GM10248 (cell line): ENCODE measurements at regions not wholly inside any gene's neighbourhood (a gene's known extent, or its start where the extent isn't known, plus 50 kb on each side); places are given as distances from the start of the nearest gene placed in this dataset.

Experiments used
- CTCF ChIA-PET: fragments of 300-600 bp; sonication (Branson Sonifier 250); formaldehyde crosslinking; extraction: SDS; loops from one replicate; lab custom pipeline; 2021; ENCODE audit warnings: antibody characterized with exemption; lab: Yijun Ruan, JAX
- POLR2A ChIA-PET: fragments of 350-650 bp; sonication (Branson Sonifier 250); formaldehyde crosslinking; extraction: SDS; loops from one replicate; lab custom pipeline; 2020; ENCODE audit warnings: antibody characterized with exemption; lab: Yijun Ruan, JAX
- DNase-seq: peaks from one replicate; pipeline ENCODE4 v3.0.0; 2012; ENCODE audit errors: extremely low spot score
- CTCF ChIP-seq: IDR thresholded peaks from 2 replicates; pipeline ENCODE4 v1.5.1; 2012; ENCODE audit warnings: mild to moderate bottlenecking, low read depth; ENCODE audit errors: extremely low read depth, missing control alignments, control extremely low read depth

- ChIA-PET POLR2A (no interaction called here), CTCF (interaction anchor here (0.8 to 2.4 kb wide), 17 partner anchors 8 to 970 kb away, joined by 3 to 22 read pairs (median 4); no protein-coding TSS in a partner anchor)
- TF ChIP-seq CTCF, result peak; percentile 70
- peak; percentile 15 for DNase-seq
Observed at GRCh38 chr7:119175911-119176627, 951.6 kb downstream of the ANKRD7 start.

GRCh38 chr7:119177863-119178262 lies 953.4 kb downstream of the ANKRD7 start:
- CTCF ChIA-PET, result interaction anchor here (0.9 to 2.4 kb wide), 5 partner anchors 9 to 809 kb away, joined by 3 to 22 read pairs (median 3); no protein-coding TSS in a partner anchor
- TF ChIP-seq CTCF, result no peak
- POLR2A ChIA-PET, result no interaction called here
- no peak for DNase-seq

GRCh38 chr7:119184124-119184788 lies 959.8 kb downstream of the ANKRD7 start:
- ChIA-PET POLR2A (no interaction called here), CTCF (interaction anchor here (1.2 to 5.4 kb wide), 2 partner anchors 8 to 14 kb away, joined by 4 to 19 read pairs; no protein-coding TSS in a partner anchor)
- TF ChIP-seq CTCF, result no peak
- DNase-seq, result no peak

- ChIA-PET POLR2A (no interaction called here), CTCF (interaction anchor here (1.1 to 3.5 kb wide), 7 partner anchors 9 to 843 kb away, joined by 3 to 19 read pairs (median 4); no protein-coding TSS in a partner anchor)
- TF ChIP-seq CTCF, result no peak
- no peak for DNase-seq
Observed at GRCh38 chr7:119196183-119196582, 971.7 kb downstream of the ANKRD7 start.

GRCh38 chr7:119197172-119197876 lies 972.8 kb downstream of the ANKRD7 start:
- TF ChIP-seq CTCF, result no peak
- CTCF ChIA-PET, result interaction anchor here (0.7 to 3.5 kb wide), 14 partner anchors 9 to 844 kb away, joined by 3 to 19 read pairs (median 4); no protein-coding TSS in a partner anchor
- DNase-seq, result no peak
- POLR2A ChIA-PET, result no interaction called here
